IMR-90 (cell line): ENCODE measurements at regions not wholly inside any gene's neighbourhood (a gene's known extent, or its start where the extent isn't known, plus 50 kb on each side); places are given as distances from the start of the nearest gene placed in this dataset.

ENCODE experiments used
- ATAC-seq: fragments of 200-7000 bp; cut with Tn5 transposase; 2 replicates; pipeline ENCODE4 v1.9.1; 2020; ENCODE audit warnings: low read depth, mild to moderate bottlenecking, moderate library complexity
- BruUV-seq: library from RNA; stranded (reverse); fragments of 400-500 nt; replicated peaks from 2 replicates; lab custom pipeline; 2021; lab: Mats Ljungman, UMichigan
- CTCF ChIA-PET: fragments of 300-600 bp; formaldehyde crosslinking; extraction: SDS; loops from one replicate; lab custom pipeline; 2021; ENCODE audit warnings: antibody characterized with exemption; lab: Yijun Ruan, JAX
- POLR2A ChIA-PET: fragments of 300-600 bp; sonication (Branson Sonifier 250); formaldehyde crosslinking; loops from one replicate; lab custom pipeline; 2022; ENCODE audit warnings: antibody characterized with exemption; ENCODE audit not compliant: unreplicated experiment; lab: Charles Lee
- DNase-seq: peaks from one replicate; pipeline ENCODE4 v3.0.0; 2013
- H2AFZ ChIP-seq: replicated peaks from 2 replicates; pipeline ENCODE3; 2013; ENCODE audit warnings: low read length, mild to moderate bottlenecking; ENCODE audit not compliant: poor library complexity
- H2AK5ac ChIP-seq: 2 replicates; pipeline ENCODE4 v1.6.1; 2013; ENCODE audit warnings: low read depth, low read length, inconsistent platforms
- H2AK9ac ChIP-seq: replicated peaks from 2 replicates; pipeline ENCODE3; 2013; ENCODE audit warnings: mild to moderate bottlenecking, low read depth, low read length, moderate library complexity; ENCODE audit not compliant: poor library complexity
- H2BK120ac ChIP-seq: 2 replicates; pipeline ENCODE4 v1.6.1; 2013; ENCODE audit warnings: low read depth, low read length, inconsistent platforms
- H2BK15ac ChIP-seq: 3 replicates; pipeline ENCODE4 v1.6.1; 2013; ENCODE audit warnings: low read depth, low read length, inconsistent platforms
- H2BK20ac ChIP-seq: 2 replicates; pipeline ENCODE4 v1.6.1; 2013; ENCODE audit warnings: low read depth, mild to moderate bottlenecking, inconsistent platforms, low read length, moderate library complexity
- H2BK5ac ChIP-seq: 2 replicates; pipeline ENCODE4 v1.6.1; 2013; ENCODE audit warnings: mild to moderate bottlenecking, low read depth, low read length, inconsistent platforms; ENCODE audit not compliant: poor library complexity, severe bottlenecking
- H3K14ac ChIP-seq: replicated peaks from 2 replicates; pipeline ENCODE4 v1.6.1; 2013; ENCODE audit warnings: low read depth, low read length, inconsistent platforms
- H3K18ac ChIP-seq: 2 replicates; pipeline ENCODE4 v1.6.1; 2013; ENCODE audit warnings: low read depth, low read length, control low read depth
- H3K23ac ChIP-seq: 2 replicates; pipeline ENCODE4 v1.6.1; 2013; ENCODE audit warnings: low read depth, low read length, inconsistent platforms
- H3K27ac ChIP-seq: 2 replicates; pipeline ENCODE4 v1.5.1; 2013; ENCODE audit warnings: mild to moderate bottlenecking, control low read depth, low read length; ENCODE audit not compliant: insufficient read depth
- H3K27me3 ChIP-seq: 2 replicates; pipeline ENCODE4 v1.6.1; 2013; ENCODE audit warnings: low read length; ENCODE audit not compliant: control insufficient read depth, insufficient read depth
- H3K36me3 ChIP-seq: 2 replicates; pipeline ENCODE4 v1.6.1; 2013; ENCODE audit warnings: low read length, mixed read lengths; ENCODE audit not compliant: control insufficient read depth, insufficient read depth
- H3K4ac ChIP-seq: 2 replicates; pipeline ENCODE4 v1.6.1; 2013; ENCODE audit warnings: low read depth, low read length, inconsistent platforms
- H3K4me1 ChIP-seq: 2 replicates; pipeline ENCODE4 v1.6.1; 2013; ENCODE audit warnings: low read length, mixed read lengths; ENCODE audit not compliant: control insufficient read depth, insufficient read depth
- H3K4me2 ChIP-seq: 2 replicates; pipeline ENCODE4 v1.6.1; 2013; ENCODE audit warnings: low read depth, mild to moderate bottlenecking, control low read depth, low read length, moderate library complexity
- H3K4me3 ChIP-seq: 2 replicates; pipeline ENCODE4 v1.5.1; 2013; ENCODE audit warnings: low read depth, mild to moderate bottlenecking, control low read depth, low read length, moderate library complexity; ENCODE audit not compliant: insufficient read depth
- H3K56ac ChIP-seq: 2 replicates; pipeline ENCODE4 v1.6.1; 2013; ENCODE audit warnings: low read length, inconsistent platforms; ENCODE audit not compliant: insufficient read depth; ENCODE audit errors: extremely low read depth
- H3K79me1 ChIP-seq, 2 experiments: 2 replicates each; pipeline ENCODE4 v1.6.1; 2013; ENCODE audit warnings: low read length in 2 of 2, inconsistent platforms in 1 of 2, low read depth in 1 of 2
- H3K9ac ChIP-seq: 2 replicates; pipeline ENCODE4 v1.6.1; 2013; ENCODE audit warnings: low read depth, low read length, control low read depth
- H3K9me1 ChIP-seq: 2 replicates; pipeline ENCODE4 v1.6.1; 2013; ENCODE audit warnings: low read length, inconsistent platforms; ENCODE audit not compliant: insufficient read depth
- H3K9me3 ChIP-seq: 2 replicates; pipeline ENCODE4 v1.6.1; 2013; ENCODE audit warnings: low read length; ENCODE audit not compliant: control insufficient read depth, insufficient read depth
- H4K20me1 ChIP-seq: 2 replicates; pipeline ENCODE4 v1.6.1; 2013; ENCODE audit warnings: low read length, inconsistent platforms; ENCODE audit not compliant: insufficient read depth
- H4K5ac ChIP-seq: 2 replicates; pipeline ENCODE4 v1.6.1; 2013; ENCODE audit warnings: mild to moderate bottlenecking, low read depth, low read length, control low read depth
- H4K8ac ChIP-seq, 2 experiments: 2 replicates each; pipeline ENCODE4 v1.6.1; 2013; ENCODE audit warnings: low read depth in 2 of 2, low read length in 2 of 2, control low read depth in 1 of 2, inconsistent platforms in 1 of 2
- H4K91ac ChIP-seq: 2 replicates; pipeline ENCODE4 v1.6.1; 2013; ENCODE audit warnings: low read depth, low read length, inconsistent platforms; ENCODE audit not compliant: insufficient read depth
- CEBPB ChIP-seq: IDR thresholded peaks from 2 replicates; pipeline ENCODE4 v1.6.1; 2012; ENCODE audit warnings: low read depth, low read length, improper control_type of control experiment
- WGBS, 2 experiments: methylation state at CpG; one replicate each; pipeline versions ENCODE4 v1.1.5 to v1.1.7; 2013; ENCODE audit warnings: missing lambda C conversion rate in 2 of 2; ENCODE audit not compliant: insufficient read length in 1 of 2; ENCODE audit errors: extremely low coverage in 2 of 2; 5-methylcytosine and 5-hydroxymethylcytosine counted together
- dilution Hi-C: fragments of 300-500 bp; cut with HindIII; formaldehyde crosslinking; loops from one replicate; pipeline ENCODE4 v1.14.3; 2018; ENCODE audit warnings: low sequenced_read_pairs; ENCODE audit not compliant: unreplicated experiment
- in situ Hi-C: fragments of 300-500 bp; cut with MboI; formaldehyde crosslinking; loops from 3 replicates; pipeline ENCODE4 v1.14.3; 2019; ENCODE audit warnings: low sequenced_read_pairs, inconsistent platforms, mixed read lengths
- intact Hi-C: fragments of 100-400 bp; cut with micrococcal nuclease; formaldehyde crosslinking; loops from 2 replicates; pipeline ENCODE4 v1.10.0; 2022

DNA sequence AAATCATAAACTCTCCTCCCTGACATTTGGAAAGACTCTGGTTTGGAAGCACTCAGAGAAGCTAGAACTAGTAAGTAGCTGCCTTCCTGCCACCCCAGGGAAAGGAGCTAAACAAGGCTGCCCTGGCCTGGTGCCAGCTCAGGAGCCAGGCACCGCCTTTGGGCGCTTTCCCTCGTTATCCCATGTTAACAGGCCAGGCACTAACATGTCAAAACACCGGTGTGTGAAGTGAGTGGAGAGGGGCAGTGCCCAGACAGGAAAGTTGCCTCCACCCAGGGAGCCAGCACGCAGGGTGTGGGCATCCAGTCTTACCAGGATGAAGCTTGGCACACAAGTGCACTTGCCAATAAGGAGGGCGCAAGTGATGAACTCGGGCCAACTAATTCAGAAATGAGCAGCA is 346.8 kb downstream of the RRAGC start:
- Histone ChIP-seq H3K14ac (no peak overlapping the region), H3K18ac (no peak overlapping the region), H2BK5ac (no peak overlapping the region), H4K91ac (no peak overlapping the region), H3K4ac (no peak overlapping the region), H3K9me3 (no peaks in the 10 kb centered on the region), H2AK5ac (no peak overlapping the region), H3K27ac (no peak overlapping the region), H3K27me3 (no peaks in the 10 kb centered on the region), H3K4me3 (no peak overlapping the region), H2AK9ac (no peak overlapping the region), H2AFZ (no peak overlapping the region), H2BK15ac (no peak overlapping the region), H4K20me1 (no peaks in the 10 kb centered on the region), H3K79me1 (no peaks in the 10 kb centered on the region), H3K9me1 (no peaks in the 10 kb centered on the region), H4K8ac (no peak overlapping the region), H3K36me3 (no peaks in the 10 kb centered on the region), H3K9ac (no peak overlapping the region), H2BK120ac (no peak overlapping the region), H3K4me2 (no peak overlapping the region), H3K56ac (no peak overlapping the region), H3K4me1 (no peaks in the 10 kb centered on the region), H3K23ac (no peak overlapping the region), H4K5ac (no peak overlapping the region), H2BK20ac (no peak overlapping the region)
- in situ Hi-C loops (no loop called here), intact Hi-C loops (no loop called here), dilution Hi-C loops (no loop called here)
- BruUV-seq: no TSS peak
- ATAC-seq: no peak
- no peak for TF ChIP-seq CEBPB
- ChIA-PET POLR2A (no interaction called here), CTCF (no interaction called here)
- DNase-seq: no peak
- WGBS, 2 experiments: 80% methylated on average over 1 of the region's 7 CpGs; no CpG with 5 or more reads in 1 of the 2 experiments
